Caco-2 (cell line): ENCODE measurements at regions not wholly inside any gene's neighbourhood (a gene's known extent, or its start where the extent isn't known, plus 50 kb on each side); places are given as distances from the start of the nearest gene placed in this dataset.

Experiments used
- BruUV-seq: library from RNA; stranded (reverse); fragments of 400-500 nt; replicated peaks from 2 replicates; lab custom pipeline; 2021; lab: Mats Ljungman, UMichigan
- CTCF ChIA-PET: fragments of 300-600 bp; sonication (Branson Sonifier 250); formaldehyde crosslinking; loops from one replicate; lab custom pipeline; 2022; ENCODE audit warnings: antibody characterized with exemption; lab: Charles Lee
- POLR2A ChIA-PET: fragments of 300-600 bp; sonication (Branson Sonifier 250); formaldehyde crosslinking; loops from one replicate; lab custom pipeline; 2022; ENCODE audit warnings: antibody characterized with exemption; lab: Charles Lee
- DNase-seq, 2 experiments: peaks; one replicate each; pipeline versions ENCODE4 v3.0.0 to v3.0.0-alpha.2; 2020 to 2022
- H3K27me3 ChIP-seq: replicated peaks from 2 replicates; pipeline ENCODE4 v1.6.0; 2011; ENCODE audit warnings: low read length; ENCODE audit not compliant: control insufficient read depth, insufficient read depth
- H3K36me3 ChIP-seq: 2 replicates; pipeline ENCODE4 v1.5.1; 2011; ENCODE audit warnings: low read length; ENCODE audit not compliant: control insufficient read depth, insufficient read depth
- H3K4me1 ChIP-seq: fragments of 250-450 bp; sonication (Bioruptor Pico); 2 replicates; pipeline ENCODE4 v1.5.1; 2020; ENCODE audit warnings: mild to moderate bottlenecking
- H3K4me3 ChIP-seq: 2 replicates; pipeline ENCODE4 v1.5.1; 2011; ENCODE audit warnings: low read depth, mild to moderate bottlenecking, control low read depth, low read length
- H3K9me3 ChIP-seq: fragments of 250-450 bp; sonication (Bioruptor Pico); 2 replicates; pipeline ENCODE4 v1.5.1; 2020; ENCODE audit warnings: mild to moderate bottlenecking, moderate library complexity
- H3K27ac Mint-ChIP-seq: one replicate; pipeline ENCODE4 v1.8.0; 2022; ENCODE audit warnings: mixed read lengths; ENCODE audit not compliant: unreplicated experiment
- H3K27me3 Mint-ChIP-seq: one replicate; pipeline ENCODE4 v1.8.0; 2022; ENCODE audit warnings: mixed read lengths; ENCODE audit not compliant: insufficient read depth, unreplicated experiment
- H3K36me3 Mint-ChIP-seq: one replicate; pipeline ENCODE4 v1.8.0; 2022; ENCODE audit warnings: mild to moderate bottlenecking, mixed read lengths; ENCODE audit not compliant: insufficient read depth, unreplicated experiment
- H3K4me1 Mint-ChIP-seq: one replicate; pipeline ENCODE4 v1.8.0; 2022; ENCODE audit warnings: low read depth, mixed read lengths; ENCODE audit not compliant: unreplicated experiment
- H3K4me3 Mint-ChIP-seq: one replicate; pipeline ENCODE4 v1.8.0; 2022; ENCODE audit warnings: mild to moderate bottlenecking, moderate library complexity, mixed read lengths; ENCODE audit not compliant: unreplicated experiment
- H3K9me3 Mint-ChIP-seq: one replicate; pipeline ENCODE4 v1.8.0; 2022; ENCODE audit warnings: mixed read lengths; ENCODE audit not compliant: unreplicated experiment
- CTCF ChIP-seq, 2 experiments: fragments of 200-600 bp in 1 of 2; IDR thresholded peaks; 1 replicate in 1 of 2; 2 replicates in 1 of 2; pipeline versions ENCODE4 v1.5.1 to v1.8.0; 2011 to 2022; ENCODE audit warnings: antibody characterized with exemption in 1 of 2, control low read depth in 1 of 2, inconsistent platforms in 1 of 2, low read depth in 1 of 2, low read length in 1 of 2, mild to moderate bottlenecking in 1 of 2, moderate library complexity in 1 of 2; ENCODE audit not compliant: insufficient read depth in 1 of 2, severe bottlenecking in 1 of 2, unreplicated experiment in 1 of 2
- intact Hi-C: fragments of 100-400 bp; cut with micrococcal nuclease; formaldehyde crosslinking; loops from one replicate; pipeline ENCODE4 v1.10.0; 2022; ENCODE audit not compliant: unreplicated experiment

- H3K36me3 ChIP-seq: no peaks in the 10 kb centered on the region
- H3K4me3 ChIP-seq: no peak overlapping the region
- H3K9me3 ChIP-seq: no peaks in the 10 kb centered on the region
- intact Hi-C loops: no loop called here
- H3K4me3 Mint-ChIP-seq: no peak overlapping the region
- no peaks in the 10 kb centered on the region for H3K4me1 Mint-ChIP-seq
- H3K27ac Mint-ChIP-seq: no peak overlapping the region
- DNase-seq: no peak
- no peak for TF ChIP-seq CTCF (IDR thresholded peaks at IDR 0.05; ENCODE audit: insufficient read depth in 1 of 2, low read depth in 1 of 2, low read length in 1 of 2, severe bottlenecking in 1 of 2, unreplicated experiment in 1 of 2)
- no peaks in the 10 kb centered on the region for H3K27me3 ChIP-seq
- H3K27me3 Mint-ChIP-seq: no peaks in the 10 kb centered on the region
- H3K4me1 ChIP-seq: no peaks in the 10 kb centered on the region
- ChIA-PET POLR2A (no interaction called here), CTCF (no interaction called here)
- H3K36me3 Mint-ChIP-seq: peaks cover 5% of the 10 kb centered on the region
- no TSS peak for BruUV-seq
- H3K9me3 Mint-ChIP-seq: no peaks in the 10 kb centered on the region
Measured at GRCh38 chr5:3118340-3118739, 366.9 kb upstream of the IRX2 start.

GRCh38 chr5:3116366-3116765 is 364.9 kb upstream of the IRX2 start:
- intact Hi-C loops: no loop called here
- Histone ChIP-seq H3K9me3 (no peaks in the 10 kb centered on the region), H3K4me3 (no peak overlapping the region), H3K4me1 (no peaks in the 10 kb centered on the region), H3K36me3 (no peaks in the 10 kb centered on the region), H3K27me3 (no peaks in the 10 kb centered on the region)
- Mint-ChIP-seq H3K27ac (no peak overlapping the region), H3K27me3 (no peaks in the 10 kb centered on the region), H3K4me1 (no peaks in the 10 kb centered on the region), H3K36me3 (peaks cover 5% of the 10 kb centered on the region), H3K9me3 (no peaks in the 10 kb centered on the region), H3K4me3 (no peak overlapping the region)
- BruUV-seq: no TSS peak
- ChIA-PET POLR2A (no interaction called here), CTCF (no interaction called here)
- no peak for TF ChIP-seq CTCF (IDR thresholded peaks at IDR 0.05; ENCODE audit: insufficient read depth in 1 of 2, low read depth in 1 of 2, low read length in 1 of 2, severe bottlenecking in 1 of 2, unreplicated experiment in 1 of 2)
- no peak for DNase-seq

GRCh38 chr5:3114467-3114866 is 363.0 kb upstream of the IRX2 start:
- Mint-ChIP-seq H3K36me3 (peaks cover 5% of the 10 kb centered on the region), H3K9me3 (no peaks in the 10 kb centered on the region), H3K4me1 (no peaks in the 10 kb centered on the region), H3K4me3 (no peak overlapping the region), H3K27ac (no peak overlapping the region), H3K27me3 (peaks cover 3% of the 10 kb centered on the region)
- intact Hi-C loops: no loop called here
- Histone ChIP-seq H3K36me3 (no peaks in the 10 kb centered on the region), H3K4me3 (no peak overlapping the region), H3K4me1 (no peaks in the 10 kb centered on the region), H3K27me3 (no peaks in the 10 kb centered on the region), H3K9me3 (no peaks in the 10 kb centered on the region)
- ChIA-PET CTCF (no interaction called here), POLR2A (no interaction called here)
- no peak for TF ChIP-seq CTCF (IDR thresholded peaks at IDR 0.05; ENCODE audit: insufficient read depth in 1 of 2, low read depth in 1 of 2, low read length in 1 of 2, severe bottlenecking in 1 of 2, unreplicated experiment in 1 of 2)
- DNase-seq: no peak
- no TSS peak for BruUV-seq
